ENCODE measurements at regions not wholly inside any gene's neighbourhood (a gene's known extent, or its start where the extent isn't known, plus 50 kb on each side); places are given as distances from the start of the nearest gene placed in this dataset.
"Not testable (repeated sequence)": the region's sequence is repeated elsewhere in the genome, so short reads cannot be mapped to it uniquely, and the experiment has no call there.

DNA sequence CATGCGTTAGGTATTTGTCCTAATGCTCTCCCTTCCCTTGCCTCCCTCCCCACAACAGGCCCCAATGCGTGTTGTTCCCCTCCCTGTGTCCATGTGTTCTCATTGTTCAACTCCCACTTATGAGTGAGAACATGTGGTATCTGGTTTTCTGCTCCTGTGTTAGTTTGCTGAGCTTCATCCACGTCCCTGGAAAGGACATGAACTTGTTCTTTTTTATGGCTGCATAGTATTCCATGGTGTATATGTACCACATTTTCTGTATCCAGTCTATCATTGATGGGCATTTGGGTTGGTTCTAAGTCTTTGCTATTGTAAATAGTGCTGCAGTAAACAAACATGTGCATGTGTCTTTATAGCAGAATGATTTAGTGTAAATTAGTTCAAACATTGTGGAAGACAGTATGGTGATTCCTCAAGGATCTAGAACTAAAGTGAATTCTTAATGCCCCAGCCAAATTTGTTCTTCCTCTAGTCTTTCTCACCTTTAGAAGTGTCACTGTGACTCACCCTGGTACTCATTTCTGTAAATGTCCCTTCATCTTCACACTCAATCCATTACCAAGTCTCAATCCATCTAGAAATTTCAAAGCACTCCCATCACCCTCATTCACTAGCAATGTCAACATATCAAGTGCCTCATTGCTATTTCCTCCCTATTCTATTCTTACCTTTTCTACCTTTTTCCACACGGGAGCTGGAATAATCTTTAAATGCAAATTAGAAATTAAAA lies 123.9 kb downstream of the MREG start:
- H3K27ac ChIP-seq (ENCODE audit: low read depth in 1 of 2, low read length in 1 of 2); H3K4me3 ChIP-seq (ENCODE audit: low read length in 2 of 2); DNase-seq (ENCODE audit: low read depth in 6 of 9, low spot score in 9 of 9); H3K9me3 ChIP-seq (ENCODE audit: control insufficient read depth in 2 of 2, insufficient read depth in 1 of 2, low read length in 1 of 2); H3K36me3 ChIP-seq (ENCODE audit: control insufficient read depth in 2 of 2, insufficient read depth in 2 of 2, low read length in 1 of 2); H3K4me1 ChIP-seq (ENCODE audit: control insufficient read depth in 2 of 2, insufficient read depth in 2 of 2, low read length in 2 of 2); H3K27me3 ChIP-seq (ENCODE audit: control insufficient read depth in 2 of 2, insufficient read depth in 1 of 2, low read length in 1 of 2): not testable (repeated sequence)
- WGBS: 95% methylated on average over 4 of the region's 4 CpGs

DNA sequence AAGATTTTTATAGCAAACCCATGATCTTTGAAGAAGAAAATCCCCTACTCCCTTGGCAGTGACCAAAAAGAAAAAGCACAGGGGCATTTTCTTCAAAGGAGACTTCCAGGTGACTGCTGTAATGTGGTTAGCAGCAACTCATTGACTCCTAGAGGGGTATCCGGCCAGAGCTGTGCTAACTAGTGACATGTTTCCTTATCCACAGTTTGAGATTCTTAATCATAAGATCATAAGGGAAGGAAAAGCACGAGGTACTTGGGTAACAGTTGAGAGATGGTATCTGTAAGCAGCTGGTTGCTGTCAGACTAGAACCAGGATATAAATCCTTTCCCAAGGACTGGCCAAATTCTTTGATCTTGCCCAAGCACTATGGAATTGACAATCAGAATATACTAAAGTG lies 124.7 kb downstream of the MREG start:
- H3K27ac ChIP-seq (ENCODE audit: low read depth in 1 of 2, low read length in 1 of 2): no peak overlapping the region
- no peak overlapping the region for H3K4me3 ChIP-seq (ENCODE audit: low read length in 2 of 2)
- WGBS: 4% methylated on average over 2 of the region's 2 CpGs
- no peaks in the 10 kb centered on the region for H3K4me1 ChIP-seq (ENCODE audit: control insufficient read depth in 2 of 2, insufficient read depth in 2 of 2, low read length in 2 of 2)
- H3K36me3 ChIP-seq (ENCODE audit: control insufficient read depth in 2 of 2, insufficient read depth in 2 of 2, low read length in 1 of 2): no peaks in the 10 kb centered on the region
- H3K9me3 ChIP-seq (ENCODE audit: control insufficient read depth in 2 of 2, insufficient read depth in 1 of 2, low read length in 1 of 2): no peaks in the 10 kb centered on the region
- no peak for DNase-seq (ENCODE audit: low read depth in 6 of 9, low spot score in 9 of 9)
- H3K27me3 ChIP-seq (ENCODE audit: control insufficient read depth in 2 of 2, insufficient read depth in 1 of 2, low read length in 1 of 2): no peaks in the 10 kb centered on the region

DNA sequence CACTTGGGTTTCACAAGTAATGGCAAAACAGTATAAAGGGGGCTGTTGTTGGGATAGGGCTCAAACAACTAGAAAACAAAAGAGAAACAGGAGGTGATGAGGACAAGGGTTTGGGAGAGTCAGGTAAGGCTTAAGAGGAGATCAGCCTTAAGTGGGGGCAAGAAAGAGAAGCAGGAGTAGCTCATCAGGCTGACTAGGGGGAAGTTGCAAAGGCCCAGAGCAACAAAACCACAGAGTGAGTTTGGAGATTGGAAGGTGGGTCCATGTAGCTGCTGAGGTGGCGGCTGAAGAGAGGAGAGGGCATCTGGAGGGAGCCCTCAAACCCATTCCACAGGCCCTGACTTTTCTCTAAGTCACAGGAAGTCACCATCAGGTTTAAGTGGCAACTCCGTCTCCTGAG lies 126.0 kb downstream of the MREG start:
- no peaks in the 10 kb centered on the region for H3K27me3 ChIP-seq (ENCODE audit: control insufficient read depth in 2 of 2, insufficient read depth in 1 of 2, low read length in 1 of 2)
- DNase-seq (ENCODE audit: low read depth in 6 of 9, low spot score in 9 of 9): no peak
- WGBS: 66% methylated on average over 2 of the region's 2 CpGs
- no peak overlapping the region for H3K27ac ChIP-seq (ENCODE audit: low read depth in 1 of 2, low read length in 1 of 2)
- no peaks in the 10 kb centered on the region for H3K4me1 ChIP-seq (ENCODE audit: control insufficient read depth in 2 of 2, insufficient read depth in 2 of 2, low read length in 2 of 2)
- H3K36me3 ChIP-seq (ENCODE audit: control insufficient read depth in 2 of 2, insufficient read depth in 2 of 2, low read length in 1 of 2): no peaks in the 10 kb centered on the region
- no peaks in the 10 kb centered on the region for H3K9me3 ChIP-seq (ENCODE audit: control insufficient read depth in 2 of 2, insufficient read depth in 1 of 2, low read length in 1 of 2)
- no peak overlapping the region for H3K4me3 ChIP-seq (ENCODE audit: low read length in 2 of 2)

DNA sequence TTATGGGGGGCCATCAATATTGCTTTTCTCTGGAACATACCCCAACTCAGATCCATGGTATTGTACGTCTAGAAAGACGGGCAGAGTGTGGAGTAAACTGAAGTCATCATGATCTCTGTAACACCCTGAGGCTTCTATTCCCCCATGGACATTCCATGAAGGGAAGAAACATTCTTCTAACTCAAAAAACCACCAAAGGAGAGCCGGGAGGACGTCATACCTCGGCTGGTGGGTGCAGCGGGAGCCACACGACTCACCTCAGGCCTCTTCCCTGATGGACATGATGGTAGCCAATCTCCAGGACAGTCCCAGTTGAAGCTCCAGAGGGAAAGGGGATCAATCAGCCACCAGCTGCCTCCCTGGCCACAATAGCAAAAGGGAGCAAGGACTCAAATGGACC lies 127.3 kb downstream of the MREG start:
- H3K27ac ChIP-seq (ENCODE audit: low read depth in 1 of 2, low read length in 1 of 2): no peak overlapping the region
- no peak for DNase-seq (ENCODE audit: low read depth in 6 of 9, low spot score in 9 of 9)
- WGBS: 98% methylated on average over 7 of the region's 7 CpGs

DNA sequence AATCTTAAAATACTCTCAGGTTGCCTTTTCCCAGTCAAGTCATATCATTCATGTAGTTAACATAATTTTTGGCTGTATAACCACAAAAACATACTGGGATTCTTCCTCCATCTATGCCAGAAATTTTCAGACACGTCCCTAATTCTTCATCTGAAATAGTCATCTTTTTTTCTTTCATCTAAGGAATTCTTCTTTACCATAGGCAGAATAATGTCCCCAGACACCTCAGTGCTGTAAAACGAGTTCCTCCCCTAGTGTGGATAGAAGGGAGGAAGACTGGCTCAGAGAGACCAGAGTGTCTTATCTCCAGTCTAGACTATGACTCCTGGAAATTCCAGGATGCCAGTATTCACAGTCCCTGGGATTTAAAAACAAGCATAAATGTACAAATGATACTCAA lies 127.8 kb downstream of the MREG start:
- no peak for DNase-seq (ENCODE audit: low read depth in 6 of 9, low spot score in 9 of 9)
- Histone ChIP-seq H3K4me1 (ENCODE audit: control insufficient read depth in 2 of 2, insufficient read depth in 2 of 2, low read length in 2 of 2) (no peaks in the 10 kb centered on the region), H3K27me3 (ENCODE audit: control insufficient read depth in 2 of 2, insufficient read depth in 1 of 2, low read length in 1 of 2) (no peaks in the 10 kb centered on the region), H3K9me3 (ENCODE audit: control insufficient read depth in 2 of 2, insufficient read depth in 1 of 2, low read length in 1 of 2) (no peaks in the 10 kb centered on the region), H3K27ac (ENCODE audit: low read depth in 1 of 2, low read length in 1 of 2) (no peak overlapping the region), H3K36me3 (ENCODE audit: control insufficient read depth in 2 of 2, insufficient read depth in 2 of 2, low read length in 1 of 2) (no peaks in the 10 kb centered on the region), H3K4me3 (ENCODE audit: low read length in 2 of 2) (no peak overlapping the region)
- WGBS: 88% methylated on average over 2 of the region's 2 CpGs

More for the DNA sequence above, 127.3 kb downstream of the MREG start:
- H3K4me1 ChIP-seq (ENCODE audit: control insufficient read depth in 2 of 2, insufficient read depth in 2 of 2, low read length in 2 of 2): no peaks in the 10 kb centered on the region
- H3K4me3 ChIP-seq (ENCODE audit: low read length in 2 of 2): no peak overlapping the region
- H3K9me3 ChIP-seq (ENCODE audit: control insufficient read depth in 2 of 2, insufficient read depth in 1 of 2, low read length in 1 of 2): no peaks in the 10 kb centered on the region
- H3K27me3 ChIP-seq (ENCODE audit: control insufficient read depth in 2 of 2, insufficient read depth in 1 of 2, low read length in 1 of 2): no peaks in the 10 kb centered on the region
- no peaks in the 10 kb centered on the region for H3K36me3 ChIP-seq (ENCODE audit: control insufficient read depth in 2 of 2, insufficient read depth in 2 of 2, low read length in 1 of 2)

DNA sequence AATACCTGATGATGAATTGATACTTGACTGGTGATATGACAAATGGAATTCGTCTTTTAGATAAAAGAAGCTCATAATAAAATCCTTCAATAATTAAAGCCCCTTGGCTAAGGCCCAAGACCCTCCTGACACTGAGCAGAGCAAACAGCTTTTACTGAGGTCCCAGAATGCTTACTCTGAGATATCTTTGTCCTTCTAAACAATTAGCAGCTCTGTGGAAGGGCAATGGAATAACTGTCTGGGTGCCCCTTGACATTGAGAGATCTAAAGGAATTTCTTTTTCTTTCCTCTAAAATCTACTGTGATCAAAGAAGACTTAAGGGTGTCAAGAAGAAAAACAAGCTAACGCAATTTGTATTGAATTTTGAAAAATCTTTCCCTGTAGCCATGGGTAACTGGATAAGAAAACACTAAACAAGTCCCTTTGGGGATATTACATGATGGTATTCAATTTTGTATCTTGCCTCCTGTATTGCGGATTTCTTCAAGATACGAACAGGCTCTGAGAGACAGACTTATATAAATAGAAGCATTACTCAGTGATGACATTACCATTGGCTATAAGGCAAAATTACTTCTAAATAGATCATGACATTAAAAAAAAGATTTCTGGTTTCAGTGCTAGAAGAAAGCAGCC lies 128.8 kb downstream of the MREG start:
- H3K36me3 ChIP-seq (ENCODE audit: control insufficient read depth in 2 of 2, insufficient read depth in 2 of 2, low read length in 1 of 2): no peaks in the 10 kb centered on the region
- no peak overlapping the region for H3K4me3 ChIP-seq (ENCODE audit: low read length in 2 of 2)
- DNase-seq (ENCODE audit: low read depth in 6 of 9, low spot score in 9 of 9): no peak
- no peak overlapping the region for H3K27ac ChIP-seq (ENCODE audit: low read depth in 1 of 2, low read length in 1 of 2)
- H3K9me3 ChIP-seq (ENCODE audit: control insufficient read depth in 2 of 2, insufficient read depth in 1 of 2, low read length in 1 of 2): no peaks in the 10 kb centered on the region
- 94% methylated on average over 4 of the region's 4 CpGs for WGBS
- no peaks in the 10 kb centered on the region for H3K27me3 ChIP-seq (ENCODE audit: control insufficient read depth in 2 of 2, insufficient read depth in 1 of 2, low read length in 1 of 2)
- H3K4me1 ChIP-seq (ENCODE audit: control insufficient read depth in 2 of 2, insufficient read depth in 2 of 2, low read length in 2 of 2): no peaks in the 10 kb centered on the region

DNA sequence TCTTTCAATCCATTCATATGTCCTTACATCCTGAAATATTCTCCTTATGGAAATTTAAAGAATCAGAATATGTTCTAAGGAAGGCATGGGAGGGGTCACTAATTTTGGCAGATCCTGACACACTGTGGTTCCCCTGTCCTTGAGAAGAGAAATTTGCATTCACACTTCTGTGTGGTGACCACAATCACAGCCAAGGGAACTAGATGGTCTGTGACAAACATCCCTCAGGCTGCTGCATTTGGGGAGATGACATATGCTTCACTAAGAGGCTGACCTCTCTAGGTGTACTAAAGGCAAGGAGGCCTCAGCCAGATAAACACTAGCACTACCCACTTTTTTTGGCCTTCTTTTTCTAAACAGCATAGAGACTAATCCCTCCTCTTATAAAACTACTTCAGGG lies 129.6 kb downstream of the MREG start:
- no peaks in the 10 kb centered on the region for H3K4me1 ChIP-seq (ENCODE audit: control insufficient read depth in 2 of 2, insufficient read depth in 2 of 2, low read length in 2 of 2)
- DNase-seq (ENCODE audit: low read depth in 6 of 9, low spot score in 9 of 9): no peak
- no peak overlapping the region for H3K27ac ChIP-seq (ENCODE audit: low read depth in 1 of 2, low read length in 1 of 2)
- no peaks in the 10 kb centered on the region for H3K36me3 ChIP-seq (ENCODE audit: control insufficient read depth in 2 of 2, insufficient read depth in 2 of 2, low read length in 1 of 2)
- H3K4me3 ChIP-seq (ENCODE audit: low read length in 2 of 2): no peak overlapping the region
- no peaks in the 10 kb centered on the region for H3K9me3 ChIP-seq (ENCODE audit: control insufficient read depth in 2 of 2, insufficient read depth in 1 of 2, low read length in 1 of 2)
- H3K27me3 ChIP-seq (ENCODE audit: control insufficient read depth in 2 of 2, insufficient read depth in 1 of 2, low read length in 1 of 2): no peaks in the 10 kb centered on the region

DNA sequence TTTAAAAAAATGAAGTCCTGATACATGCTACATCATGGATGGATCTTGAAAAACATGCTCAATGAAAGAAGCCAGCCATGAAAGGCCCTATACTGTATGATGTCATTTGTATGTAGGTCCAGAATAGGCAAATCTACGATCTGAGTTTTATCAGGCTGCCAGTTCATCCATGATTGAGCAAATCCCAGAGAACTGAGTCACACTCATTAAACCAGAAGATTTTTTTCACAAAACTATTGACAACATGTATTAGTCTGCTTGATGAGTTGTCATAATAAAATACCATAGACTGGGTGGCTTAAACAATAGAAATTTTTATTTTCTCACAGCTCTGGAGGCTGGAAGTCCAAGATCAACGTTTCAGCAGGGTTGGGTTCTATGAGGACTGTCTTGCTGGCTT lies 130.7 kb downstream of the MREG start:
- WGBS: 87% methylated on average over 2 of the region's 2 CpGs
- H3K4me1 ChIP-seq (ENCODE audit: control insufficient read depth in 2 of 2, insufficient read depth in 2 of 2, low read length in 2 of 2): no peaks in the 10 kb centered on the region
- H3K9me3 ChIP-seq (ENCODE audit: control insufficient read depth in 2 of 2, insufficient read depth in 1 of 2, low read length in 1 of 2): no peaks in the 10 kb centered on the region
- no peak overlapping the region for H3K4me3 ChIP-seq (ENCODE audit: low read length in 2 of 2)
- no peaks in the 10 kb centered on the region for H3K27me3 ChIP-seq (ENCODE audit: control insufficient read depth in 2 of 2, insufficient read depth in 1 of 2, low read length in 1 of 2)
- H3K36me3 ChIP-seq (ENCODE audit: control insufficient read depth in 2 of 2, insufficient read depth in 2 of 2, low read length in 1 of 2): no peaks in the 10 kb centered on the region
- no peak overlapping the region for H3K27ac ChIP-seq (ENCODE audit: low read depth in 1 of 2, low read length in 1 of 2)
- DNase-seq (ENCODE audit: low read depth in 6 of 9, low spot score in 9 of 9): no peak

DNA sequence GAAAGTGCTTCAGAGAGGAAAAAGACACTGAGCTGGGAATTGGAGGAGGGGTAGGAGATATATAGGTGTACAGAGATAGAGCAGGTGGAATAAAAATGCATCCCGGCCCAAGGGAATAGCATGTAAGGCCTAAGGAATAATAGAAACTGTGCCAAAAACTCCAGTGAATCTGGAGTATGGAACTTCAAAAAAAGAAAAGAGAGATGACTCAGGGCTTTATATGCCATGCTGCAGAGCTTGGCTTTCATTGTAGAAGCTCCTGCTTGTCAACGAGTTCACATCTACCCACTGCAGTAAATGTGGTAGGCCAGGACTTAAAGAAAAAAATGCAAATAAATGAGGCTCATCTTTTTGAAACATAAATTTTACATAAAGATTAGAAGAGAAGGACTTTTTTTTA lies 131.8 kb downstream of the MREG start:
- H3K9me3 ChIP-seq (ENCODE audit: control insufficient read depth in 2 of 2, insufficient read depth in 1 of 2, low read length in 1 of 2): no peaks in the 10 kb centered on the region
- H3K4me3 ChIP-seq (ENCODE audit: low read length in 2 of 2): no peak overlapping the region
- no peaks in the 10 kb centered on the region for H3K36me3 ChIP-seq (ENCODE audit: control insufficient read depth in 2 of 2, insufficient read depth in 2 of 2, low read length in 1 of 2)
- no peaks in the 10 kb centered on the region for H3K27me3 ChIP-seq (ENCODE audit: control insufficient read depth in 2 of 2, insufficient read depth in 1 of 2, low read length in 1 of 2)
- DNase-seq (ENCODE audit: low read depth in 6 of 9, low spot score in 9 of 9): no peak
- 92% methylated on average over 2 of the region's 2 CpGs for WGBS
- no peaks in the 10 kb centered on the region for H3K4me1 ChIP-seq (ENCODE audit: control insufficient read depth in 2 of 2, insufficient read depth in 2 of 2, low read length in 2 of 2)
- no peak overlapping the region for H3K27ac ChIP-seq (ENCODE audit: low read depth in 1 of 2, low read length in 1 of 2)

All from thymus (tissue), 11 donors.